GM13977 (cell line): ENCODE measurements at regions not wholly inside any gene's neighbourhood (a gene's known extent, or its start where the extent isn't known, plus 50 kb on each side); places are given as distances from the start of the nearest gene placed in this dataset.

Experiments used
- DNase-seq: peaks from one replicate; pipeline ENCODE4 v3.0.0; 2012; ENCODE audit warnings: low spot score
- CTCF ChIP-seq: IDR thresholded peaks from 2 replicates; pipeline ENCODE4 v1.5.1; 2012; ENCODE audit warnings: mild to moderate bottlenecking, control low read depth; ENCODE audit not compliant: insufficient read depth; ENCODE audit errors: extremely low read depth, missing control alignments
- in situ Hi-C: fragments of 300-500 bp; cut with MboI; formaldehyde crosslinking; loops from one replicate; pipeline ENCODE4 v1.12.0; 2022; ENCODE audit warnings: low sequenced_read_pairs, low pct_unique_long_range_greater_than_20kb, mixed read lengths, inconsistent platforms; ENCODE audit not compliant: unreplicated experiment

DNA sequence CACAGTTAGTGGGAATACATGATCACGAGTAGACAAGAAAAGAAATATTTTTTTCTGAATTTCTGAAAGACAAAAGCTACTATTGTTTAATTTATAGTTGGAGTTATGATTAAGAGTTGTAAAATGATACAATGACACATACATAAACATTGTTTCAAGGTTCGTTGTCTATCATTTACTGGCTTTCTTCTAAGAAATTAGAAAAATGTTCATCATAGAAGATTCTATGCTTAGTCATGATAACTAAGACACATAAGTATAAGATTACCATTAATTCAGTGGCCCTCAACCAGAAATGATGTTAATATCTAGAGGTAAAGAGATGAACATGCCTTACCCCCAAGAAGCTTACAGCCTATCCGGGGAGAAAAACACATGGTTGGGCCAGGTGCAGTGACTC is 1832.8 kb upstream of the PRR20A start:
- in situ Hi-C loops = no loop called here
- TF ChIP-seq CTCF = no peak
- no peak for DNase-seq

DNA sequence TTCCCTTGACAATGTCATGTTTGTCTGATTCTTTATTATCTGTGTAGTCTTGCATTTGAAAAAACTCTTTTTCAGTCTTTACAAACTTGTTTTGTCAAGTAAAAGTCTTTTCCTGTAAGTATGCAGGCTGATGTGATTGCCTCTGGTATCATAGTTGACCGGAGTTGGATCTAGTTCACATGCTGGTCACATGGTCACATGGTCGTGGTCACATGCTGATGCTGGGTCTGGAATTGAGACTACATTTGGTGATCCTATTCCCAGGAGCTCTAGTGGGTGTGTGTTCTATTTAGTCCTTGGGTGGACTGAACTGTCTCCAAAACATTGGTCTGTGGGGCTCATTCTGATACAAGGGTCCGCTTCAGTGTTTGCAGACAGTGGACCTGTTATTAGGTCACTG is 1798.8 kb upstream of the PRR20A start:
- no peak for TF ChIP-seq CTCF
- DNase-seq = no peak
- in situ Hi-C loops = no loop called here

- in situ Hi-C loops = no loop called here
- no peak for TF ChIP-seq CTCF
- no peak for DNase-seq
Measured at GRCh38 chr13:55345224-55345623, 1795.5 kb upstream of the PRR20A start.

DNA sequence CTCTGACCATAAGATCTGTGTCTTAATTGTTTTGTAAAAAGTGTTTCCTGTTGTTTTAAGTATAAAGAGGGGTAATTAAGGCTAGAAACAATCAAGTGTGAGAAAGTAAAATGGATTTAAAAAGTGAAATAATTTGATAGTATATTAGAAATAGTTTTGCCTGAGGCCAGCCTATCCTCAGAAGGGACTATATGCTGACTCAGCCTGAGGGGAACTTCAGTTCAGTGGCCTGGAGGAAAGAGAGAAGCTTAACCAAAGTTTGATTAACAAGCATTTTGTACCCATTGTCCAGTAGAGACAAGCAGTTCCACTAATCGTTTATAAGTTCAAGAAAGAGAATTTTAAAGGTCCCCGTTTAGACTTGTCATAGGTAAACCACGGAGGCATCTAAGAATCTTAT is 1793.2 kb upstream of the PRR20A start:
- DNase-seq = no peak
- no peak for TF ChIP-seq CTCF
- in situ Hi-C loops = no loop called here

DNA sequence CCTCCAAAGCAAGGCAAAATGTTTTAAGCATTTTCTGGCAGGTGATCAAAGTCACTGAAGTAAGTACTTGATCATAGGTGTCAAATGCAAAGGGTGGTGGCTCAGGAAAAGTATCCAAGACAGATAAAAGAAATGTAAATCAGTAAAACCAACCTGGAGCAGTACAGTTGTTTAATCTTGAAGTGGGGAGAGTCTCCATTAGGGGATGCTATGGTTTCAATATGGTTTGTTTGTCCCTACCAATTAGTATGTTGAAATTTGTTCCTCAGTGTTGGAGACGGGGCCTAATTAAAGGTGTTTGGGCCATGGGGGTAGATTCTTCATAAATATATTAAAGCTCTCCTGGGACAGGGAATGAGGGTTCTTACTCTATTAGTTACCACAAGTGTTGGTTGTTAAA is 1781.7 kb upstream of the PRR20A start:
- in situ Hi-C loops = no loop called here
- no peak for DNase-seq
- no peak for TF ChIP-seq CTCF

- no peak for DNase-seq
- in situ Hi-C loops = no loop called here
- TF ChIP-seq CTCF = no peak
Measured at GRCh38 chr13:55361141-55361540, 1779.6 kb upstream of the PRR20A start.

GRCh38 chr13:55366676-55367075 is 1774.0 kb upstream of the PRR20A start:
- TF ChIP-seq CTCF = no peak
- in situ Hi-C loops = no loop called here
- no peak for DNase-seq
